Fibroblast of the aortic adventitia (primary cell): ENCODE measurements at regions not wholly inside any gene's neighbourhood (a gene's known extent, or its start where the extent isn't known, plus 50 kb on each side); places are given as distances from the start of the nearest gene placed in this dataset.
A peak's percentile ranks its signal among the peaks of the same experiment; 100 is the strongest.

ENCODE experiments used
- DNase-seq: peaks from one replicate; pipeline ENCODE4 v3.0.0-alpha.2; 2010; ENCODE audit warnings: low read depth
- H3K4me3 ChIP-seq: 2 replicates; pipeline ENCODE4 v1.5.1; 2011; ENCODE audit warnings: low read depth, mild to moderate bottlenecking, control low read depth, low read length, moderate library complexity
- TF ChIP-seq, protein P1 (sequence below): IDR thresholded peaks from 2 replicates; pipeline ENCODE4 v1.5.1; 2011; ENCODE audit warnings: mild to moderate bottlenecking, low read length, control low read depth, inconsistent platforms; ENCODE audit not compliant: insufficient read depth

- TF ChIP-seq, protein P1, sequence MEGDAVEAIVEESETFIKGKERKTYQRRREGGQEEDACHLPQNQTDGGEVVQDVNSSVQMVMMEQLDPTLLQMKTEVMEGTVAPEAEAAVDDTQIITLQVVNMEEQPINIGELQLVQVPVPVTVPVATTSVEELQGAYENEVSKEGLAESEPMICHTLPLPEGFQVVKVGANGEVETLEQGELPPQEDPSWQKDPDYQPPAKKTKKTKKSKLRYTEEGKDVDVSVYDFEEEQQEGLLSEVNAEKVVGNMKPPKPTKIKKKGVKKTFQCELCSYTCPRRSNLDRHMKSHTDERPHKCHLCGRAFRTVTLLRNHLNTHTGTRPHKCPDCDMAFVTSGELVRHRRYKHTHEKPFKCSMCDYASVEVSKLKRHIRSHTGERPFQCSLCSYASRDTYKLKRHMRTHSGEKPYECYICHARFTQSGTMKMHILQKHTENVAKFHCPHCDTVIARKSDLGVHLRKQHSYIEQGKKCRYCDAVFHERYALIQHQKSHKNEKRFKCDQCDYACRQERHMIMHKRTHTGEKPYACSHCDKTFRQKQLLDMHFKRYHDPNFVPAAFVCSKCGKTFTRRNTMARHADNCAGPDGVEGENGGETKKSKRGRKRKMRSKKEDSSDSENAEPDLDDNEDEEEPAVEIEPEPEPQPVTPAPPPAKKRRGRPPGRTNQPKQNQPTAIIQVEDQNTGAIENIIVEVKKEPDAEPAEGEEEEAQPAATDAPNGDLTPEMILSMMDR: no peak
- DNase-seq: no peak
- H3K4me3 ChIP-seq: no peak overlapping the region
Observed at GRCh38 chr21:26403321-26403720, 169.8 kb downstream of the CYYR1 start.

DNA sequence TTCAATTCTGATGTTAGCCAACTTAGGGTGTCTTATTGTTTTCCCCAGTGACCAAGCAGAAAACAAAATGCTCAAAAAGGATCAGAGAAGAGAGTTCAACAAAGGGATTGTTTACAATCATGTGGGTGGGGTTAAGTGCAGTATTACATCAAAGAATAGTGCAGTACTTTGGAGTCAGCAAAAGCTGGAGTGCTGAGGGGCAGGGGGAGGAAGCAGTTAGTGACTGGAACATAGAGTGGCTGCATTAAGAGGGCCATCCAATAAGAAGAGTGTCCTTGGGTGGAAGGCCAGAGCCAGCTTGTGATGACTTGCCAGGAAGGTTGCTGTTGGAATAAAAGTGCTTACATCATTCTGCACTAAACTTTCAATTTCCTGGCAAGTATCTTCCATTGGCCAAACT, 175.5 kb downstream of the CYYR1 start:
- TF ChIP-seq, protein P1: no peak
- DNase-seq: peak; percentile 22
- H3K4me3 ChIP-seq: no peak overlapping the region

DNA sequence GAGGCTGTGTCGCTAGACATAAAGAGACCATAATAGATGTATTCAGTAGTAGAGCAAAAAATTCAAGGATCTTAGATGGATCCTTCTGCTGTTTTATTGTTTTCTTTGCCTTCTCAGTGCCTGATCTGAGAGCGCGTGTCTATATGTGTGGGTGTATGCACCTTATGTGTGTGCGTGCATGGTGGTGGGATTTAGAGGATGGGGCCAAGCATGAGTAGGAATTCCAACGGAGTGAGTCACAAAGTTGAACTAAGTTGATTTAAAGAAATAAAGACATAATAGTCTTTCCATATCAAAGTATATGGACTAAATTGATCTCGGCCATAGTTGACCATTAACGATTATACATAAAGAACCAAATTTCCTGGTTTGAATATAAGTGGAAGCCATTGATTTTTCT, 178.7 kb downstream of the CYYR1 start:
- DNase-seq: no peak
- no peak overlapping the region for H3K4me3 ChIP-seq
- TF ChIP-seq, protein P1: no peak

GRCh38 chr21:26391166-26391565, 181.9 kb downstream of the CYYR1 start:
- DNase-seq: no peak
- TF ChIP-seq, protein P1: no peak
- no peak overlapping the region for H3K4me3 ChIP-seq

DNA sequence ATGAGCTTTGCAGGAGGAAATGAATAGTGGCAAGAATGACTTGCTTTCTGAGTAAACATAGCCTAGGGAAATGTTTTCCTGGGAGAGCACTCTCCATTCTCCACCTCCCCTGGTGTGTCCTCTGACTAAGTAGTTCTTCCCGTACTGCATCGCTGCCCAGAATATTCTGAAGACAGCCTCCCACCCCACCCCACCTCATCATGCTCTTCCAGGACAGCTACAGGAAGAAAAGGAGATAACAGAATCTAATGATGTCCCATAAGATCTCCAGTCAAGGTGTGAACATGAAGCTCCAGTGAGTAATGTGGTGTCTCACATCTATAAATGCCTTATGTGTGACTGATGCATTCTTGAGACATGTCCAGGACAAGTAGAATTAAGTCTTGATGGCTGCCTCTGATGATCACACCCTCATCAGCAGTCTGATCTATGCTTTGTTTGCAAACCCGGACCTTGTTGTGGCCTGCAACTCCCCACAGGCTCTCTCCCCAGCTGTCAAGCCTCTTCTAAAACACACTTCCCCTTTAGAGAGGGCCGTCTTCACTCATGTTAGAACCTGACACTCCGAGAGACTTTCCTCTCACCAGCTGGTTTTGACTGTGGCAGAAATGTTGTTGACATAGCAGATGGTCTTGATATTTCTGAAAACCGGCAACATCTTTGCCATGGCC, 183.0 kb downstream of the CYYR1 start:
- no peak overlapping the region for H3K4me3 ChIP-seq
- peak; percentile 27 for DNase-seq
- TF ChIP-seq, protein P1: no peak

GRCh38 chr21:26388731-26389231, 184.3 kb downstream of the CYYR1 start:
- DNase-seq: peak; percentile 48
- H3K4me3 ChIP-seq: no peak overlapping the region
- TF ChIP-seq, protein P1: no peak

DNA sequence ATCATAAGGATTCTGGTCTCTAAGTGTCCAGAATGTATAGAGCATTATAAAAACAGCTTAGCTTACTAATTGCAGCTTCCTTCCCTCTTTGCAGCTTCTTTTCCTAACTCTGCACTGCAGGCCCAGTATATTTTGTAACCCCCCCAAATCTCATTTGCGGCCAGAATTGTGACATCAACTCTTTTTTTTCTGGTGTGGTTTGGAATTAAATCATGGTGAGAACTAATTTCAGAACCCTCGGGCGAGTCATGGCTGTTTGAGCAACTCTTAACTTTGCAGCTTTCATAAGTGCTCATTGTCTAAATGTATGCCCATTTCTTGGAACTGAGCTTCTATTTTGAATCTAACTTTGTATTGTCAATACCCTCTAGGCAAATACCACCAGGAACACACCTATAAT, 187.4 kb downstream of the CYYR1 start:
- DNase-seq: peak; percentile 54
- H3K4me3 ChIP-seq: no peak overlapping the region
- TF ChIP-seq, protein P1: no peak
